ENCODE measurements at regions not wholly inside any gene's neighbourhood (a gene's known extent, or its start where the extent isn't known, plus 50 kb on each side); places are given as distances from the start of the nearest gene placed in this dataset.

DNA sequence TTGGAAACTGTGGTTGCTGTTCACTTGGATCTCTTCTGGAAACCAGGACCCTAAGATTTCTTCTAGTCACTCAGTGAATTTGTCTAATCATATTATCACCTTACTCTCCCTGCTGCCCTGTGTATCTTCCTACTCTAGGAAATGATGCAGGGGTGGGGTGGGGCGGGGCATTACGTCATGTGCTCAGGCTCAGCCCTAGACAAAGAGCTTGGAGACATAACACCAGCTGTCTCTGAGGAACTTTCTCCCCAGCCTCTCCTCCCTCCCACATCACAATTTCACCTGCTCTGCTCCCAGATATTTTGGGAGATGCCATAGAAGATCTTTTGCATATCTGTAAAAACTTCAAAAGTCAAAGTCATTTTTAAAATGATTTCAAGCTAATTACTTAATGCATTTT, 470.4 kb downstream of the ZSWIM6 start:
- no peak for DNase-seq

DNA sequence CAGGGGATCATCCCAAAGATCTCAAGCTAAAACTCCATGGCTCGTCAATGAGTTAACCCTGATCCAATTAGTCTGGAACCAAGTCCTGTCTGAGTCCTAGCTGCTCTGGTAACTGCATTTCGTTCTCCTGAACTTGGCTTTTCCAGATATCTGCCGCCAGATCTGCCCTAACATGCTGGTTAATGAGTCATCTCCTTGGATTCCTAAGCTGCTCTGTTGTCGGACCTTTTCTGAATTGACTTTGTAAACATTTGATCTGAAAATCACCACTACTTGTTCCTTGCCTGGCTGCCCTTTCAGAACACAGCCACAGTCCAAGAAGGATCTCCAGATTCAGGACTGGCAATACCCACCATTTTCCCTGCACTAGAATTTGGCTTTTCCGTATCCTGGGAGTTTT, 473.0 kb downstream of the ZSWIM6 start:
- DNase-seq = no peak

DNA sequence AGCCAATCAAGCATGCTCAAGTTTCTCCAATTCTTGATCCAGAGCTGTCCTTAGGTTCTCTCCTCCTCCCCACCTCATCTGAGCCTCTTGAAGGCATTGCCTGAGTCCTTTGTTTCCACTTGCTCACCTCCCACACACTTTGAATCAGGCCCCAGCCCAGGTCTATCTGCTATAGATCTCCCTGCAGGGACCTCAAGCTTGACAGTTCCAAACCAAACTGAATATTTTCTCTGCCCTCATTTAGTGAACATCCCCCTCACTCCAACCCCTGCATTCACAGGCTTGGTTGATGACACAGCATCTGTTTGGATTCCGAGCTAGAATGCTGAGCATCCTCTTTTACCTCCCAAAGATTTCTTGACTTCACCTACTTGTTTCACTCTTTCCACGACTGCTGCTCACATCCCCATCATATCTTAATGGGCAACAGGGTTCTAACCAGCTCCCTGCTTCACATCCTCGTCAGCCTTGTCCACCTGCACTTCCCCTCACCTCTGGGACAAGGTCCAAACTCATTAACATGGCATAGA, 474.5 kb downstream of the ZSWIM6 start:
- DNase-seq = no peak

DNA sequence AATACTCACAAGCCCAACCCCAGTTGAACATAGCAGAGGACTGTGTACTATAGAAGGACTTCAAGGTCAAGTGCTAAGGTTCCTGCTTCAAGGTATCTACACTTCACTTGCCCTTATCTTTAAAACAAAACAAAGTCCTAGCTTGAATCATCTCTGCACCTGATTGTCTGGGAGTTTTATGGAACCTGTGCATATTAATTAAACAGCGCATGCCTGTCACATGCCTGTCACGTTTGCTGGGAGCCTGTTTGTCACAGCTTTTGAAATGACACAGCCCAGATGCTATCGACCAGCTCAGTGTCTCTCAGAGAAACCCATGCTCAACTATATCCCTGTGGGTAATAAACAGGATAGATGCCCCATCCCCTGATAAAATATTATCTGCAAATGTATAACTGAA, 476.0 kb downstream of the ZSWIM6 start:
- DNase-seq = no peak

DNA sequence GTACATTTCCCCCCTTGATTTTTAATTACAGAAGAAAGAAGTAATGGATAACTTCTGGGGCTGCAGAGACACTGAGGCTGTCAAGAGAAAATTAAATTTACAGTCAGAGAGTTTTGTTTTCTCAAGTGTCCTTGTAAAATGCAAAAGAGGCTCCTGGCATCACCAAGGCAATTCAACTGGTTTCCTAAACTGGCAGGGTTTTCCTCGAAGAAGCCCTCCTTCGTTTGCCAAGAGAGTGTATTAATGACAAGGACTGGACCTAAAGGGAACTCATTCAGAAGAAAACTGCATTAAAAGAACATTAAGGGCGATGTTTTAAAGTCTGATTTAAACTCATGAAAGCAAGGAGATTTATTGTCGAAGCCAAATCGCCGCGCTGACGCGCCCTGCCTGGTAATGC, 476.9 kb downstream of the ZSWIM6 start:
- no peak for DNase-seq

DNA sequence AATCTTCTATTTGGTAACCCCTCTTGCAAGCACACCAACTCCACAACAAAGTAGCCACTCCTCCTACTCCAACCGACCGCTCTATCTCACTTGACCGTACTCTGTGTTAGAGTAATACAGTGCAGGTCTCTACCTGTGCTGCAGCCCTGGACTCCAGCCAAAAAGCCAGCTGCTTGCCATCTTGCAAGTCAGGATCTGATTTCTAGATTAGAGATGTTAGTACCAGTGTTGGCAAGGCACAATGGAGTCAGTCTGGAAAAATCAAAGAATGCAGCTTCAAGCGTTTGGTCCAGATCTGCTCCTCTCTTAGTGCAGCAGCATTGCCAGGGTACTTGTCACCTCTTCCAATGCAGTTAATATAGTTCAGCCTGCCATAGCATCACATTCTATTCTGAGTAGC, 477.6 kb downstream of the ZSWIM6 start:
- DNase-seq = no peak

DNA sequence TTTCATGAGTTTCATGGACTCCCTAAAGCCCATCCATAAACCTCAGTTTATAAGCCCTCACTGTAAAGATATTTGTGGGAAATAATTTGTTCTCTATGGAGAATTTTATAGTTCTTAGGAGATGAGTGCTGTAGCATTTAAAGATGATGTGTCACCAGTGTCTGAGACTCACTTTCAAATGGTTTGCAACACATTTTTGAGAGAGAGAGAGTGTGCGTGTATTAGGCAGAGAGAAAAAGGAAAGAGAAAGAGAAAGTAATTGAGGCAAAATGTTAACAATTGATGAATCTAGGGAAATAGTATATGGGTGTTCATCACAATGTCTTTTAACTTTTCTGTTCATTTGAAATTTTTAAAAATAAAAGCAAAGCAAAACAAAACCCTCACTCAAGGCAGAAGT, 479.0 kb downstream of the ZSWIM6 start:
- no peak for DNase-seq

DNA sequence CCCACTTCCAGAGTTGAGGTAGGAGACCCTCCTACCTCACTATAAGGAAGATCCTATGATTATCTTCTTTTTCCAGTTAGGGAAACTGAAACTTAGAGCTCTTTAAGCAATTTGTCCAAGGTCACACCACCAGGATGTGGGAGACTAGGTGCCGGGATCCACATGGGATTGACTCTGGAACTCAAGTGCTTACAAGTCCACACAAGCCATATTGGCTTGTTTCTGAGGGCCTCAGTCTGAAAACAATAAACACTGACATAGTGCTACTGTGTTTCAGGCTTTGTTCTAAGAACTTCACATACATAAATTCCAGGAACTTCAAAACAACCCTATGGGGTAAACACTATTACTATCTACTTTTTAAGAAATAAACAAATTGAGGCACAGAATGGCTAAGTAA, 481.3 kb downstream of the ZSWIM6 start:
- no peak for DNase-seq

DNA sequence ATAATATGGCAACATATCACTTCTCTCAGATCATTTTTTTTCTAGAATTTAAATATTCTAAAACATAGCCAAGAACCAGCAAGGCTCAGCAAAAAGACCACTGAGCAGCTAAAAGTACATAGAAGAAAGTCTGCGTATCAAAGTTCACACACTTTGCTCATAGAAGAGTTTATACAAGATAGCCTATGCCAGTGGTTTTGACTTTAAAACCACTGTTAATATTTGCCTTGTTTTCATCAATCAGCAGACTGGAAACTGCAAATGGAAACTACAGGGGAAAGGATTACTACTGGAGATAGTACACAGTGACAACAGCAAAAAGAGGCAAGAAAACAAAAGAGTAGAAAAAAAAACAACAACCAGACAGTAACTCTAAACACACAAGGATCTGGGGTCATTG, 483.3 kb downstream of the ZSWIM6 start:
- DNase-seq = no peak

DNA sequence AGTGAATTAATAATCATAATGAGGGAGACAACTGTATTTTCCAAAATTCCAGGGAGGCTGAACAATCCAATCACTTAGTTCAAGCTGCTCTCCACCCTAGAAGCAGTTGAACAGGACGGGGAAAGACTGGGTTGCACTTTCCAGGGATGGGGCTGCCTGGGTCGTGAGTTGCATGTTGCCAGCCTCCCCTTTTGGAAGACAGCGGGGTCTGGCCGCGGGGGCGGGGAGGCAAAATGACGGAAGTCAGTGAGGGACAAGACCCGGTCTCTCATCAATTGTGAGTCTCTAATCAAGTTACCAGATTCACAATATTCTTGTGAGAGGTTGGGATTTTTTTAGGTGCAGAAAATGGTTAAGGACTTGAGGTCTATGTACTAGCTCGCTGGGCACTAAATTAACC, 484.1 kb downstream of the ZSWIM6 start:
- no peak for DNase-seq

DNA sequence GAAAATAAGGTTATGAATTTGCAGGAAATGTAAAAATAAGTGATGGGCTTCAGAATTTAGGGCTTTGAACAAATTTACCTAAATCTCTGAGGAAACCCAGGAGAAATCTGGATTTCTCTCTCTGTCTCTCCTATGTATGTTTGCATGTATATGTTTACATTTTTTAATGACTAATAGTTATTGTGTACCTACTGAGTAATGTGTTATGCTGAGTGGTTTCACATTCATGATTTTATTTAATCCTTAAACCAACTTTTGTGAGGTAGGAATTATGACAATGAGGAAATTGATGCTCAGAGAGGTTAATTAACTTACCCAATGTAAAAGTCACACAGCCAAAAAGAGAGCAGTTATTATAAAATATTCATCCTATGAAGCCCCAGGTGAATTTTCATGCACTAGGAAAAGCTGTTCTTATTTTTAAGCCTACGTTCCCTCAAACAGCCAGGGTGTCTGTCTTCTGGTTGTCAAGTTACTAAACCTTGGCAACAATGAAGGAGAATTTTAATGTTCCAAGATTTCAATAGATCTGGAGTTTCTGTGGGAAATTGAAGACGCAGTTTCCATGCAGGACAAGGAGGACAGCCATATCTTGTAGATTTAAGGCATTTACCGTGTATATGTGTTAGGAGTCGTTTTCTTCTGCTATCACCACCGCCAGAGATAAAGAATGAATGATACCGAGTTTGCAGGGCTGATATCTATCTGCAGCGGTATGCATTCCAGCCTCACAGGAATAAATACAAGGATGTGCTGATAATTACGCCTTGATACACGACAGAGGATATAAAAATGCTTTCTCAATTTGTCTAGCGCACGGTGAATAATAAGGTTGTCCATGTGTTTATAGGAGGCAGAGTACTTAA, 484.8 kb downstream of the ZSWIM6 start:
- DNase-seq = no peak

DNA sequence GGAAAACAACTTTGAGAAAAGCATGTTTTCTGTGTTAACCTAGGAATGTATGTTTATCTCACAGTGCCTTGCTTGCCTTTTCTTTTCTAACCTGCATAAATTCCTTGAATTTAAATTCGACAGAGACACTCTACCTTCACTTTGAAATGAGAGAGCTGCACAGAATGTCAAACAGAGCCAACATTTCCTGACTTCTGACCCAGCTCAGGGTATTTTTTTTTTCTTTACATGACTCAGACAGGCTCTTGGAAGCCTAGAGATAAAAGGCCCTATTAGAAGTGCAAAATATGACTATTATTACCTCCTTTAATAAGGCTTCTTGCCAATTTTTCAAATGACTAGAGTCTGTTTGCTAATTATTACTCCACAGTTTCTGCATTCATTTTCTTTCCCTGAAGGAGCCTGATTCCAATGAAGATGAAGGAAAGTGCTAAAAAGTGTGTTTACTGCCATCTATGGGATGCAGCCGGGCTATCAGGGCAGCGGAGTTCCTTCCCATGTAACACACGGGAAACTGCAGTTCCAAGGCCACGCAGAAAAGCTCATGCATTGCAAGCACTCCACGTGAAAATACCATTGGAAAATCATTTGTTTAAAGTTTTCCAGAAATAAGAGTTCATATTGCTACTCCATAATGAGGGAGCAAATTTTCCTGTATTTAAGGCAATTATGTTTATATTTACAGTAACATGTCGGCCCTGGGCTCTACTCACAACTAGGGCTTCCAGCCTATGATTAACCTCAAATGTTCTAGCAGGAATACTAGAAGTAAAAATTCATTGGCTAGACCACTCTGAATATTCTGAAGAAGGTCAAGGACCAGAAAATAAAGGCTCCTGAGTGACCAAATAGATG, 485.6 kb downstream of the ZSWIM6 start:
- no peak for DNase-seq

DNA sequence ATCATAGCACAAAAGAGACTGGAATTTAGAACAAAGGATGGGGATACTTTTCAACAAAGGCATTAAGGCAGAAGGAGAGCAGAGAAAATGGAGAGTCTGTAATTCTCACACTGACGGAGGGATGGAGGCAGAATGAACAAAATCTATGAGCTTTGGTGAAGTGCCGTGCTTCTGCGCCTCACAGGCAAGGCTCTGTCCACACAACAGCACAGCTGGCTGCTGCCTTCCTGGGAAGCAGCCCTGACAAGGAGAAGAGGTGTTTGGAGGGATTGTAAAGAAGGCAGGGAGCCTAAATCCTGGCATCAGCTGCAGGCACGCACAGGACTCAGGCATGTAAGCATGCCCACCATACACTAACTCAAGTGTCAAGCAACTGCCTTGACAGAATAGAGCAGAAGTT, 485.2 kb upstream of the KIF2A start:
- no peak for DNase-seq

DNA sequence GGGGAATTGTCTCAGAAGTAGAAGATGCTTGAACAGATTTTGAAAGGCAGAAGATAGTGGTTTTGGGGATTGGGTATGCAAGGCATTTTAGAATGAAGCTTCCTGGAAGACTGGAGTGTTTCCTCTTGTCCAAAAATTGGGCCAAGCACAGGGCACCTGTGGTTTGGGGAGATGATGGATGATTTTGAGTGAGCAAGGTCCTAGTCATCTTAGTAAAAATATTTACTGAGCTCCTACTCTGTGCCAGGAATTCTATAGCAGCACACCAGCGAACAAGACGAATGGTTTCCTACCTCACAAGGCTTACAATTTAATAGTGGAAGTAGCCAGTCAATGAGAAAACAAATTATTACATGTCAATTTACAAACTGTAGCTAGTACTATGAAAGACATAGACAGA, 484.4 kb upstream of the KIF2A start:
- no peak for DNase-seq

DNA sequence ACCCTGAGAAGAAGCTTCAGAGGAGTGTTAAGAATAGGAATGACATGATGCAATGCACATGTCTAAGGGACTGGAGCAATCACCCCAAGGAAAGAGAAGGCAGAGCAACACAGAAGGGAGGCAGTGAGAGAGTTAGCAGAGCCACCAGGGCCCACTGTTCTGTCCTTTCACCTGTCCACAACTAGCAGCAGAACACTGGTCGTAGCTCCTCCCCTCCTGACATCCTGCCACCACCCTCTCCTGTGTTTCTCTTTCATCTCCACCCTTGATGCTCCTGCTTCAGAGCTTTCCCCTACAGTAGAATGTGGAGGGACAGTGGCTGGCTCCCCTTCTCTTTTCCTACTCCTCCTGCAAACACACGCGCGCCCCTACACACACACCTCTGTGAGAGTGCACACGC, 483.4 kb upstream of the KIF2A start:
- DNase-seq = no peak

DNA sequence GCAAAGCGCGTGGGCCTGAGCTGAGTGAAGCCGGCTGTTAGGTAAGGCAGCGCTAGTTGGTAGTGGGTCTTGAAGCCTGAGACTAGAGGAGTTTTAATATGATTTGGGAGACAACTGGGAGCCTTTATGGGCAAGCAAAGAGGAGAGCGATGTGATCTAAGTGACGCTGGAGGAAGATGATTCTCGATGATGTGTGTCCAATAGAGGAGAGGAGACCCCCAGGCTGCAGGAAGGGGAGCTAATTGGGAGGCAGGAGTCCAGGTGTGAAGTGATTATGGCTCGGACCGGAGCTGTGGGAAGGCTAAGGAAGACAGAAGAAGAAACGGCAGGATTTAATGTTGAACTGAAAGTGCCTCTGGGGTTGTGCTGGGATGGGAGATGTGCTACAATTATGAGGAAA, 482.9 kb upstream of the KIF2A start:
- no peak for DNase-seq

DNA sequence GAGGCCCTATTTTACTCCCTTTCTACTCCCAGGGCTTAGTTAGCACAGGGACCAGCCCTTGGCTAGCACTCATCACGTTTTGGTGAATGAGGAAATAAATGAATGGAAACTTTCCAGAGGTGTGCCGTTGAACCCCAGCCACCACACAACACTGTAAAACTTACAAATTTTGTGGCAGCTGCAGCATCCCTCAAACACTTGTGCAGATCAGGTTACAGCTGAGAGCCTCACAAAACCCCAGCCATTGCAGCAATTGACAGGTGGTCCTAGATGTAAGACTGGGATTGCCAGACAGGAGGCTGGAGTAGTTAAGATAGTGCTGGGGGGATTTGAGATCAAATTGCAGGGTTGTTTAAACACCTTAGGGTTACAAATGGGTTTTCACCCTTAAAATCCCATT, 482.2 kb upstream of the KIF2A start:
- DNase-seq = no peak

DNA sequence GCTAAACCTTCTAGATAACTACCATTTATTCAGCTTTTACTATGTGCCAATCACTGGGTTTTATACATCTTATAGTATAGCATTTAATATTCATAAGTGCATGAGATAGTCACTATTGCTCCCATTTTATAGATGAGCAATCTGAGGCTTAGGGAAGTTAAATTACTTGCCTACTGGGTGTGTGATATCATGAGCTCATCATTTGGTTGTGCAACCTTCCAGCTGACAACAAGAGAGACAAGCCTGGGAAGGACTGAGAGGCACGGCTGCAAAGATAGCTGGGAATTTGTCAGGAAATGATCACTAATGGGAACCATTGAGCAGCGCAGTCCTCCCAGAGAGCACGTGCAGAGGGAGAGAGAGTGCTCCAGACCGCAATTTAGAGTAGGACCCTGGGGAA, 481.6 kb upstream of the KIF2A start:
- no peak for DNase-seq

DNA sequence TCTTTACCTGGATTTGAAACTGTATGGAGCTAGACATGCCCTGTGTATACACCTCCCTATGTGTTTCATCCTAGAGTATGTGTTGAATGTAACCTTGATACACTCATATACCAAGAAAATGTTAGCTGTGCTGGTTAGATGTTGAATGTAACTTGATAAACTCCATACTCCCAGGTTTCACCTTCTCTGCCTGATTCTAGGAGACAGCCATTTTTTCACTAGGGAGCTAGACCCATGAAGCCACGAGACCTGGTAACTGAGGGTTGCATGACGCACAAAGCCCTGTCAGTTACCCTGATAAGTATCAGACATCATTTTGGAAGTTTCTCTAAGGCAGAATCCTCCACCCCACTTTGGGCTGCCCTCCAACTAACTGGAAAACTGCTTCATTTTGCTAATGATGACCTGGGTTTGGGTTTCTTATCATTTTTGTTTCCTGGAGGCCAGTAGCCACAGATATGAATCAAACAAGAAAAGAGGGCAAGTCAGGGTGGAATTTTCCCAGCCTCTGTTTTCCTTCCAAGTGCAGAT, 478.5 kb upstream of the KIF2A start:
- DNase-seq = no peak

DNA sequence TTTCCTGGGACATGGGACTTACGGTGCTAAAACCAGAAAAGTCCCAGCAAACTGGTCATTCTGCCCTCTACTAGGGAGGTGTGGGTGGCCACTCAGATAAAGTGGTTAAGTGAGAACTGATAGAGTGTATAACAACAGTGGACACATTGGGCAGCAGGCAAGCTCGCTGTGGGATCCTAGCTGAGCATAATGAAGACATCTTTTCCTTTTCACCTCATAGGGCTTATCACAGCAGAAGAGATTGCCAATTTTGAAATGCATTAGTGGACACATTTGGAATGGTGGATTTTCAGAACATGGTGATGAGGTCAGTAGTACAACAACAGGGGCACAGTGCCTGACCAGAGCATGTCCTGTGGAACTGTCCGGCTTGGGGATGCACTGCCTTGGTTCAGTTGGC, 477.1 kb upstream of the KIF2A start:
- DNase-seq = no peak

DNA sequence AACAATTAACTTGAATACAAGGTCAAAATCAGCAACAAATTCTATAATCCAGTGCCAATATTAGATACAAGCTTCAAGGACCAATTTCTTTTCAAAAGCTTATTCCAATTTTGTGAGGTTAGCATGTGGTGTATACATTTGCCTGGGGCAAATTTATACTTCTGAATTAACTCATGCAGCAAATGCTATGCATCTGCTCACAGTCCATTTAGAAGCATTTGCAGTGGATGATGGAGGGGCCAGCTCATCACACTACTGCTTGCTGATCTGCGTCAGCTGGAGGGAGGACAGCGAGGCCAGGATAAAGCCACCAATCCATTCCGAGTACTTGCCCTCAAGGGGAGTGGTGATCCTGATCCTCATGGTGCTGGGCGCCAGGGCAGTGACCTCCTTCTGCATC, 474.3 kb upstream of the KIF2A start:
- no peak for DNase-seq

DNA sequence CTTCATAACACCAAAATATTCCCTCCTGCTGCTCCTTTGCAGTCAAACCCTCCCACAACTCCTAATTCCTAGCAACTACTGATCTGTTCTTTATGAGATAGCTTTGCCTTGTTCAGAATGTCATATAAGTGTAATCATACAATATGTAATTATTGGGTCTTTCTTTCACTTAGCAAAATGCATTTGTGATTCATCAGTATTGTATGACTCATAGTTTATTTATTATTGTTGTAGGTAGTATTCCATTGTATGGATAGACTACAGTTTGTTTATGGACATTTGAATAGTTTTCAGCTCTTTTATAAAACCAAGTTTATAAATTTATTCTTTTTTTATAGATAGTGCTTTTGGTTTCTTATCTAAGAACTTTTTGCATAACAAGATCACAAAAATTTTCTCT, 468.2 kb upstream of the KIF2A start:
- DNase-seq = no peak

DNA sequence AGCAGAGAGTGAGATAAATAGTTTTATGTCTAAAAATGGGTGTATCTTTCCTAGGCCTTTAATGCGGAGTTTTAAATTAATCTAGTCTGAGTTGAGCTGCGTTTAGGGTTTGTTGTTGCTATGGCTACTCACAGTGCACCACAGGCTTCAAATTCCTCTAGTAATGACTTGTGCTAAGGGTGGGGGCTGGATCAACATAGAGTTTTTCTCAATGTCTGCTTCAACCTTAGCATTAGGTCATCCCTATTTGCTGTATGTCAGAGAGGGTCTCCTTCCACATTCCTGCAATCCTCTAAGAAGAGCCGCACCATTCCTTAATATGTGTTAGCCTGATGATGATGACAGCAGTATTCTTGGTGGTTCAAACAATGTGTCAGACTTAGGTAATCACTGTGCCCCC, 465.6 kb upstream of the KIF2A start:
- no peak for DNase-seq

DNA sequence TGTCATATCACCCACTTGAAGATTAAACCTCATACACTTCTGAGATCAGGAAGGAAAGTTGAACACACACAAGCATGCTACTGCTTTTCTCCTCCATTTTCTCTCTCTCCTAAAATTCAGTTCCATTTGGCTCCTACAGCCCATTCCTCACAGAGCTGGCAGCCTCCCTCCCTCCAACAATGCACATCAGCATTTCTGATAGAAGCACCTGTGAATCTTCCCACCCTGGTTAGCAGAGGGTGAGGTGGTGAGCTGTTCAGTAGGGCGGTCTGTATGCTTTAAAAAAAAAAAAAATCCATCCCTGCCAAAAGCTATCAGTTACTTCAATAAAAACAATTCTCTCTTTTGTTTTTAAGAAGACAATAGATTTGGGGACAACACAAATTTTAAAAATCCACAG, 463.2 kb upstream of the KIF2A start:
- DNase-seq = no peak

Data from DMS153 (cell line).